ENCODE measurements at regions not wholly inside any gene's neighbourhood (a gene's known extent, or its start where the extent isn't known, plus 50 kb on each side); places are given as distances from the start of the nearest gene placed in this dataset.

DNA sequence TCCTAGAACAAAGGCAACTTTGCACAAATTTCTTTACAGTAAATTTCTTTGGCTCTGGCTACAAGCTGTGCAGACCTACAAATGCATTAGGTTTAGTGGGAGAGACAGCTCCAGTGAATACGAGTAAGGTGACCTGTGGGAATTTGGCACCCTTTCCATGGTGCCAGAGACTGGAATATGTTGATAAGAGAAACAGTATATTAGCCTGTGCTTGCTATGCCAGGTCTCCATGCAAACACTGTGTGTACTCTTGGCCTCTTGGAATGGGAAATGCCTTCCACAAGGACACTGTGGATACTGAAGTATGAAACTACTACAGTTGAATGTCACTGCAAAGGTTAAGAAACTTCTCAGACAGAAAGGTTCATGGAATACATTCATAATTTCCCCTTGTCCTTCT is 458.5 kb downstream of the IRX1 start:
- H3K4me3 ChIP-seq: no peak overlapping the region
- H3K27ac ChIP-seq: no peak overlapping the region
- H3K9me3 ChIP-seq: no peaks in the 10 kb centered on the region
- no peaks in the 10 kb centered on the region for H3K36me3 ChIP-seq
- ATAC-seq (ENCODE audit: insufficient number of reproducible peaks, low FRiP score, low read depth) (no peak), DNase-seq (ENCODE audit: low spot score) (no peak)
- no peaks in the 10 kb centered on the region for H3K27me3 ChIP-seq (replicated peaks; ENCODE audit: insufficient read depth)
- H3K4me1 ChIP-seq (ENCODE audit: control insufficient read depth in 1 of 2, low read depth in 2 of 2): peaks cover 0 to 4% of the 10 kb centered on the region in 2 donors
- TF ChIP-seq, protein P1, sequence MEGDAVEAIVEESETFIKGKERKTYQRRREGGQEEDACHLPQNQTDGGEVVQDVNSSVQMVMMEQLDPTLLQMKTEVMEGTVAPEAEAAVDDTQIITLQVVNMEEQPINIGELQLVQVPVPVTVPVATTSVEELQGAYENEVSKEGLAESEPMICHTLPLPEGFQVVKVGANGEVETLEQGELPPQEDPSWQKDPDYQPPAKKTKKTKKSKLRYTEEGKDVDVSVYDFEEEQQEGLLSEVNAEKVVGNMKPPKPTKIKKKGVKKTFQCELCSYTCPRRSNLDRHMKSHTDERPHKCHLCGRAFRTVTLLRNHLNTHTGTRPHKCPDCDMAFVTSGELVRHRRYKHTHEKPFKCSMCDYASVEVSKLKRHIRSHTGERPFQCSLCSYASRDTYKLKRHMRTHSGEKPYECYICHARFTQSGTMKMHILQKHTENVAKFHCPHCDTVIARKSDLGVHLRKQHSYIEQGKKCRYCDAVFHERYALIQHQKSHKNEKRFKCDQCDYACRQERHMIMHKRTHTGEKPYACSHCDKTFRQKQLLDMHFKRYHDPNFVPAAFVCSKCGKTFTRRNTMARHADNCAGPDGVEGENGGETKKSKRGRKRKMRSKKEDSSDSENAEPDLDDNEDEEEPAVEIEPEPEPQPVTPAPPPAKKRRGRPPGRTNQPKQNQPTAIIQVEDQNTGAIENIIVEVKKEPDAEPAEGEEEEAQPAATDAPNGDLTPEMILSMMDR (IDR thresholded peaks at IDR 0.05): no peak

DNA sequence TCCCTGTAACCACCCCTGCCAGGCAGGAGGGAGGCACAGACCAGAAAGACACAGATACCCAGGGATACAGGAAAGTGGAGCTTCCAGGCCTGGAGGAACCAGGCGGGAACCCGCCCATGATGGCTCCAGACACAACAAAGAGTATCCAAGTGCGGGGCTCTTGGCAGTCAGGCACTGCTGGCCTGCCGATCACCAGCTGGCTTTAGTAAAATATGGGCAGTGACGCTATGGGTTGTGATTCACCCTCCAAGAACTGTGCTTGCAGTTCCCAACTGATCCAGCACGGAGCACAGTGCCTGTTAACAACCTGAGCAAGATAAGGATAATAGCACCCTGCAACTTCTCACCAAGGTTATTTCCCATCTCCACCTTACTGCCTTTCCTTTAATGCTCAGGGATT is 463.3 kb downstream of the IRX1 start:
- ATAC-seq (ENCODE audit: insufficient number of reproducible peaks, low FRiP score, low read depth) (peak; percentile 76), DNase-seq (ENCODE audit: low spot score) (no peak)
- Histone ChIP-seq H3K4me3 (no peak overlapping the region), H3K27me3 (replicated peaks; ENCODE audit: insufficient read depth) (no peaks in the 10 kb centered on the region), H3K9me3 (no peaks in the 10 kb centered on the region), H3K4me1 (ENCODE audit: control insufficient read depth in 1 of 2, low read depth in 2 of 2) (peaks cover 0 to 4% of the 10 kb centered on the region in 2 donors), H3K27ac (peak overlapping the region in 1 of 2 donors; percentile 40), H3K36me3 (no peaks in the 10 kb centered on the region)
- TF ChIP-seq, protein P1 (IDR thresholded peaks at IDR 0.05): peak; percentile 29

DNA sequence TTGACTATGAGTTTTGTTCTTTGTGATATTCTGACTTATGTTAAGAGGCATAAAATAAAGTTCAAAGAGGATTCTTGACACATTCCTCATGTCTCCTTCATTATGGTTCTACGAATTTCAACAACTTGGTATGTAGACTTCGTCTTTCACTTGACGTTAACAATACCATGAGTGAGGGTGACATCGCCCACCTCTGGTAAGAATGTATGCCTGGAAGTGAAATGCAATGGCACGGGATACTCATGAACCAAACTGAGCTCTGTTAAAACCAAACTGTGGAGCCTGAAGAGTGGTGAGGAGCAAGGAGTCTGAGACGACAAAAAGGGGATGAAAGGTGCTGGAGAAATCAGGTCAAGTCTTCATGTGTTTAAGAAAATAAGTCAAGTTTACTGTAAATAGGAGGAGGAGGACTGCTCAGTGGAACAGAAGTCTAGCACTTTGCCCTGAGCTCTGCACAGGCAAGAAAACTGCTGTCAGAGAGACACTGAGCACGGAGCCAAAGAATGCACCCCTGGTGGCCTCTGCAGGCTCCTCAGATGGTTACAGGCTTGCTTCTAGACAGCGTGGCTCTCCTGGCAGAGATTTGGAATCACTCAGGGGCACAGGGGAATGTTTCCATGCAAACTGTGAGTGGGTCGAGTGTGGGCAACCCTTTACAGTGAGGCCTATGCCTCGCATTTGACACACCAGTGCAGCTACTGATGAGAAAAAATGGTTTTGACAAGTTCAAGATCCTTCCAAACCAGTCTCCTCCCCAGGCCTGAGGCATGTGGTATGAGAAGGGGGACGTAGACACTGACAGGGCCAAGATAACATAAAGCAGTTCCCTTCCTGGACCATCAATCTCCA is 470.1 kb downstream of the IRX1 start:
- Histone ChIP-seq H3K4me1 (ENCODE audit: control insufficient read depth in 1 of 2, low read depth in 2 of 2) (no peaks in the 10 kb centered on the region), H3K27ac (no peak overlapping the region), H3K27me3 (replicated peaks; ENCODE audit: insufficient read depth) (no peaks in the 10 kb centered on the region), H3K36me3 (no peaks in the 10 kb centered on the region), H3K9me3 (no peaks in the 10 kb centered on the region), H3K4me3 (no peak overlapping the region)
- ATAC-seq (ENCODE audit: insufficient number of reproducible peaks, low FRiP score, low read depth): no peak
- DNase-seq (ENCODE audit: low spot score): no peak
- TF ChIP-seq, protein P1 (IDR thresholded peaks at IDR 0.05): no peak

DNA sequence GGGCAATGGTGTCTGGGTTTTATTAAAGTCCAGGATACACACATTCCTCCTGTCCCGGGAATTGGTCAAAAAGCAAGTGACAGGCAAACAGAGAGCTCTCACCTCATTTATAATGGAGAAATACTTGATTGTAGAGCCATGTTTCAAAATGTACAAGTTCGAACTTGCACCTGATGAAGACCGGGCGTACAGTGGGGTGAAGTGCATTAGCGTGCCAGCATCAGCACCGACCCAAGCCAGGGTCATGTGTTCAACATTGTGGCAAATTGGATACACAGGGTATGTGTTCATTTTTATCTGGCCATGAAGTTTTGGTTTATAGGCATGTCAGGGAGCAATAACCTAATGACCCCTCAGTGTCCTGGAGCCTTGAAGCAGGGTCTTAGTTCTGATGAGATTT is 472.5 kb downstream of the IRX1 start:
- DNase-seq (ENCODE audit: low spot score): no peak

DNA sequence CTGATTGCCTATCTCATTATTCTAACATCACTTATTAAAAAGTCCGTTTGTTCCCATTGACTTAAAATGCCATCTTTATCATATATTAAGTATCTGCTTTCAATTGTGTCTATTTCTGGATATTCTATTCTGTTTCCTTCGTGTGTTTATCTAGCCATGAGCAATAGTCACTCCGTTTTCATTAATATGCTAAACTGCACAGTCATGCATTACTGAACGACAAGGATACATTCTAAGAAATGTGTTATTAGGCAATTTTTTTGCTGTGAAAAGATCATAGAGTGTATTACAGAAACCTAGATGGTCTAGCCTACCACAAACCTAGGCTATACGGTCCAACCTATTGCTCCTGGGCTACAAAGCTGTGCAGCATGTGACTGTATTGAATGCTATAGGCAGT is 482.9 kb downstream of the IRX1 start:
- Histone ChIP-seq H3K36me3 (no peaks in the 10 kb centered on the region), H3K4me3 (no peak overlapping the region), H3K4me1 (ENCODE audit: control insufficient read depth in 1 of 2, low read depth in 2 of 2) (no peaks in the 10 kb centered on the region), H3K27ac (no peak overlapping the region), H3K9me3 (no peaks in the 10 kb centered on the region), H3K27me3 (replicated peaks; ENCODE audit: insufficient read depth) (no peaks in the 10 kb centered on the region)
- ATAC-seq (ENCODE audit: insufficient number of reproducible peaks, low FRiP score, low read depth) (no peak), DNase-seq (ENCODE audit: low spot score) (no peak)
- TF ChIP-seq, protein P1 (IDR thresholded peaks at IDR 0.05): no peak

More for the DNA sequence above, 472.5 kb downstream of the IRX1 start:
- ATAC-seq (ENCODE audit: insufficient number of reproducible peaks, low FRiP score, low read depth): no peak
- no peaks in the 10 kb centered on the region for H3K27me3 ChIP-seq (replicated peaks; ENCODE audit: insufficient read depth)
- no peaks in the 10 kb centered on the region for H3K4me1 ChIP-seq (ENCODE audit: control insufficient read depth in 1 of 2, low read depth in 2 of 2)
- H3K9me3 ChIP-seq: no peaks in the 10 kb centered on the region
- TF ChIP-seq, protein P1 (IDR thresholded peaks at IDR 0.05): no peak
- no peak overlapping the region for H3K4me3 ChIP-seq
- no peak overlapping the region for H3K27ac ChIP-seq
- no peaks in the 10 kb centered on the region for H3K36me3 ChIP-seq

Measured in thoracic aorta (tissue), 2 donors.